GM21825 (cell line): ENCODE measurements at regions not wholly inside any gene's neighbourhood (a gene's known extent, or its start where the extent isn't known, plus 50 kb on each side); places are given as distances from the start of the nearest gene placed in this dataset.

Experiments
- ATAC-seq: cut with Tn5 transposase; IDR thresholded peaks from one replicate; pipeline ENCODE4 v1.9.1; 2021; ENCODE audit warnings: mild to moderate bottlenecking, moderate library complexity; ENCODE audit not compliant: unreplicated experiment

DNA sequence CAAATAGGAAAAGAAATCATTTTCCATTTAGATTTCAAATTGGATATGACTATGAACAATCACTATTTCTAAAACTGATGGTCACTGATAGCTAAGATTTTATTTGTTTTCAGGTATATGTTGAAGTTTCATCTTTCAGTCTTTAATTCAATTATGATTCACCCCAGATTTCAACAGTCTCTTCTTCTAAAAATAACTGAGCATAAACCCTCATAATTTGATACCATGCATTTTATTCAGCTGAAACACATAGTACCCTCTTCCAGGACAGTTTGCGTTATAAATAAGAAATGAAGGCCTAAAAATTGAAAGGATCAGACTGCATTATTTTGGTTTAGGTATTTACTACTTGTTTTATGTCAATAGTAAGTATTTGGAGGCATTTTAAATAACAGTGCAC, 428.5 kb upstream of the NBEA start:
- no peak for ATAC-seq

DNA sequence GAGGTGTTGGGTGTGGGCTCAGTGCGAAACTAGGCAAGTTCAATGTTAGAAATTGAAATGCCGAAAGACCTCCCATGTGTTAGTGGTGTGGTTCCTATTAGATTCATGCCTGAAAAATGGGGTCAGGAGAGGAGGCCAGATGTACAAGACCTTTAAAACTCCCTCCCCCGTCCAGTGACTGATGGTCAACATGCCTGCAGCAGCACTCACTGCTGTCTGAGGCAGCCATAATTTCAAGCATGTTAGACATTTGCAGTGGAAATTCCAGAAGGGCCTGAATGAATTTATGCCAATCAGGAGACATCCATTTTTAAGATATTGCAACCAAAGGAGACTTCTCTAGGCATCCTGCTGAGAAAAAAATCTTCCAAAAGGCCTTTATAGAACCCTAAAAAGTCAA, 426.9 kb upstream of the NBEA start:
- no peak for ATAC-seq

DNA sequence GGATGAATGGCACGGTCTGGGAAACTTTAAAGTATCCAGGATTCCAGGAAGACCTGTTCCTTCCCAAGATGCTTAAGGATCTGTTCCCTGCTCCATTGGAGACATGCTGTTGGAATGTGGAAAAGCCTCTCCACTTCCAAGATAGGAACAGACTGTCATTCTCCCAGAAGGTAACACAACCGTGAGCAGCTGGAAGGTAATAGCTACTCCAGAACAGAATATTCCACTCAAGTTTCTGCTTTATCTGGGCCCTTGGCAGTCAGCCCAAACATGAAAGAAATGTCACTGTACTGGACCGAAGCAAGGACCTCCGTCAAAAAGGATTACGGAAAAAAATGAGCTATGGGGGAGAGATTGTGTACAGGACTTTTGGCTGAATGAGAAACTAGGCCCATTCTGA, 420.9 kb upstream of the NBEA start:
- ATAC-seq = no peak

DNA sequence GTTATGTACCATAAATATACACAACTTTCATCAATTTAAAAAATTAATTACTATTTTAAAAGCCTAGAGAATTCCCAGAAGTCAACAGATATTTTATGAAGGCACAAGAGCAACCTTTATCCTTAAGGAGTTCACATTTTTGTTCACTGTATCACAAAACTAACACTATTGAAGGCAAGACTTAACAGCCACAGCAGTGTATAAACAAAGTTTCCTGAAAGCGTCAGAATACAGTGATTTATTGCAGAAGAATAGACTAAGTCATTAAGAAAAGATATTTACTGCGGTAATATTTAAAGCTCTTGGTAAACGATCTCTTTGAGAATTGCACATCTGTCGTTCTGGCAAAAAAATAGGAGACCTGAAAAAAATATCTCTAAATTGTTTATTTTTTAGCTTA, 419.3 kb upstream of the NBEA start:
- no peak for ATAC-seq

DNA sequence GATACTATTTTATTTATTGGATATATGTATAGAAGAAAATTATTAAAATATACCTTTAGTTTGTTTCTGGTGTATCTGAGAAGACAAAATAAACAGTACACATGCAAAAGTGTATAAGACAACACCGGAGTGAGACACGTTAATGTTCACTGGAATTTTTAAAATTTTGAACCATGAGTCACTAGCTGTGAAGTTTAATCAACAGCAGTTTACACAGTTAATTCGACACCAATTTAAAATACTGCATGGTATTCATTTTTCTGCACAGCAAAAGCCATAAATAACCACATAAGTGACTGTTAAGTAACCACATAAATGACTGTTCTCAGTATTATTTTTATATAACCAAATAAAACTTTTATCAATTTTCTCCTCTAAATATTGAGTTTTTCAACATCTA, 418.7 kb upstream of the NBEA start:
- no peak for ATAC-seq

DNA sequence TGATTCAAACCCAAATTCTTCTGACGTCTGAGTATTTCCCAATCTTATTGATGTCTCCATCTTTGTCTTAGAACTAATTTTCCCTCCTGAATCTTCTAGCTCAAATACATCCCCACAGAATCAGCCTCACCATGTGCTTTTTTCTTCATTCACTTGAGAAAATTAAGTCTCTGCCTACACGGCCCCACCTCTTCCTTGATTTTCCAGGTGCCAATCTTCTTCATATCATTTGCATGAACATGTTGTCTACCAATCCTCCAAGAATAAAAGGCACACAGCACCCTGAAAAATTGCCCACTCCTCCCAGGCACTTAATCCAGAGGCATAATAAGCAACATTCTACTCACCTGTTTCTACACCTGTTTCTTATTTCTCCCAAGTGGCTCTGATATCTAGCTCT, 408.1 kb upstream of the NBEA start:
- no peak for ATAC-seq

DNA sequence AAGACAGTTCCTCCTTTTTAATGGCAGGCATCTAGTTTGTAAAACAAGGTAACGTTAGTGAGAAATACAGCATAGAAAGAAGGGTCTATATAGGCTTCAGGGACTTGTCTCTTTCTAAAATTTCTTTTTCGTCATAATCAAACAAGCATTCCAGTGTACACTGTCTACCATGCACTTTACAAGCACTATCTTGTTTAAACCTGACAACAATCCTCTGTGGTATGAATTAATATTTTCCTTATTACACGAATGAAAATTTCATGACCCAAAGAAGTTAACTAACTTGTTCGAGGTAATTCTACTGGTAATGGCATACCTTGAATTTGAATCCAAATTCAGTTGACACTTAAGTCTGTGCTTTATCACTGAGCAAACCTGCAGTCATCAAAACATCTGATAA, 399.7 kb upstream of the NBEA start:
- ATAC-seq = no peak

DNA sequence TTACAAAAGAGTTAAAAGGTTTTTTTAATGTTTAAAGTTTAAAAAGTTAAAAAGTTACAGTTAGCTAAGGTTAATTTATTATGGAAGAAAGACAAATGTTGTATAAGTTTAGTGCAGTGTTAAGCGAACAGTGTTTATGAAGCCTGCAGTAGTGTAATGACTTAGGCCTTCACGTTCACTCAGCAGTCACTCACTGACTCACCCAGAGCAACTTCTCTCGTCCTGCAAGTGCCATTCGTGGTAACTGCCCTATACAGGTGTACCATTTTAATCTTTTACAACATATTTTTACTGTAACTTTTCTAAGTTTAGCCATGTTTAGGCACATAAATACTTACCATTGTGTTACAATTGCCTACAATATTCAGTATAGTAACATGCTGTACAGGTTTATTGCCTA, 398.2 kb upstream of the NBEA start:
- ATAC-seq = no peak

DNA sequence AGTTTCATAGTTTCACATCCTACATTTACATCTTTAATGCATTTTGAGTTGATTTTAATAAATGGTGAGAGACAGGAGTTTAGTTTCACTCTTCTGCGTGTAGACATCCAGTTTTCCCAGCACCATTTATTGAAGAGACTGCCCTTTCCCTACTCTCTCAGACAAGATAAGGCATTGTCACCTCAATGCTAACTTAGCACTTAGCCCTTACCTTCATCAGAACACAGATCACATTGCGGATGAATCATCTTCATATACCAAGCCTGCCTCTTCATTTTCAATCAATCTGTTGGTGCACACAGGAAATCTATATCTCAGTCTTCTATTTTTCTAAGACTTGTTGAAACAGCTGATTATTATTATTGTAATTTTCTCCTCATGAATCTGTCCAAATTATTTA, 396.6 kb upstream of the NBEA start:
- no peak for ATAC-seq

DNA sequence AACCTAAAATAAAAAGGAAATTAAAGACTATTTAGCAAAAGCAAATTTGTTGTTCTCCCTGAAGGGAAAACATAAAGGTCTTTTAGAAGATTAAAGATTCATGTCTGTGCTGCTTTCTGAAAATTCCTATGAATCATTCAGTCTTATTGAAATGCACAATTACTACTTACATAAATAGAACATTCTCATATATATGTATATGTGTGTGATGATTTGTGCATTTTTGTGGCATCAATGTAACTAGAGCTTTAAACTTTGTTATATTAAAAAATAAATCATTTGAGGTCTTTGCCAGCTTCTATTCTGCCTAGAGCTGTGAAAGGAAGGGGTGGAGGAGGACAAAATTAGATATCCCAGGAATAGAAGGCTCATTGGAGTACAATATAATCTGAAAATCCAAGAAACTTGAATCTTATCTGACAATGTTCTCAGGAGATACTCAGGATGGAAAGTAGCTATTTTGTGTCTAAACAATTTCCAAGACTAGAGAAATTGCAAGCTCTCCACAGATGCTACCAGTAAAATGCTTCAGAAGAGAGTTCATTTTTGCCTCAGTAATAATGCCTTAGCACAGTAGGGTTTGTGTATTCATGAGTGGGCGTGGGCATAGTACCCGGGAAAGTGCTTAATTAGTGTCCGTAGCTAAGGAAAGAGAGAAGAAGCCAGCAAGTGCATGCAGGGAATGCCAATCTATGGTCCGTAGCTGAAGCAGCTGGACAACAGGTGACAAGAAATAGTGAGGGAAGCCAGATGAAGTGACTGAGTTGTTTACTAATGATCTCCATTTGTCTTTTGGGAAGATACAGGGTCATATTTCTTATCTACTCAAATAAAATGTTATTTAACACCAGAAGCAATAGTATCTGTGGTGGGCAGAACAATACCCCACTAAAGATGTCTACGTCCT, 395.5 kb upstream of the NBEA start:
- ATAC-seq = no peak

DNA sequence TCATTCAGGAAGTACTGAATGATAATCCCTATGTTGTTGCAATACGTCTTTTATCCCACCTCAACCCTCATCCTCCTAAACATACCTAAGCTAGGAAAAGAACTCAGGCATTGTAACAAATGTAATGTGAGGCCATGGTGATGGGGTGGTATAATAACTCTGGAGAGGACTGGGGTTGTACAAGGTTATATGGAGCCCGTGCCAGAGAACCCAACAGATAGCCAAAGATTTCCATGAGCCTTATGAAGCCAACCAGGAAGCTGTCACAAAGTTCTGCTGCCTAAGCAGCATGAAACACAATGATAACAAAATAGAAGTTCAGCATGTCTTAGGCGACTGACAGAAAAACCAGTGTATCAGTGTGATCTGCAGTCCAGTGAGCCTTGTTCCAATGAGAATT, 394.1 kb upstream of the NBEA start:
- no peak for ATAC-seq

DNA sequence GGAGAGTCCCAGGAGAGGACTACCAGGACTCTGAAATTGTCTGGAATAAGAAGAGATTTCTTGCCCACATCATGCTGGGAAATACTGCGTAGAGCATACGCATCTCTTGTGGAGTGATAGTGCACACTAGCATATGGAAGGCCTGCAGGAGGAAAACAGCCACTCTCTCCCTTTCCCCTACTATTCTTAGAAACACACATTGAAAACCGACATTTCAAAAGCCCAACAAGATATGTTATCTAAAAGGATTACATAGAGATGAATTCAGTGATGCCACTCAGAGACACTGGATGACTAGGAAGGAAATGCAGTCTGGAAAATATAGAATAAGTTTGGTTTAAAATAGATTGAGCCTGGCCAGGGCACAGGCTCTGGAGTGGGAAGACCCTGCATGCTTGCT, 388.7 kb upstream of the NBEA start:
- no peak for ATAC-seq

DNA sequence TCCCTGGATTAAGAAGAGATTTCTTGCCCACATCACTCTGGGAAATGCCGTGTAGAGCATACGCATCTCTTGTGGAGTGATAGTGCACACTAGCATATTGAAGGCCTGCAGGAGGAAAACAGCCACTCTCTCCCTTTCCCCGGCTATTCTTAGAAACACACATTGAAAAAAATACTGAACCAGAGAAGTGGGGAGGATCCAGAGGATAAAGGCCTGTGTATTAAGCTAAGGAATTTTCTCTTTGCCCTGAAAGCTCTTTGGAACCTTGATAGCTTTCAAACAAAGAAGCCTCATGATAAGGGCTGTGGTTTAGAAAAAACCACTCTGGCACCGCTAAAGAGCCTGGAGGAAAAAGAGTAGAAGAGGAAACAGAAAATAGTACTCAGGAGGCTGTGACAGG, 386.1 kb upstream of the NBEA start:
- no peak for ATAC-seq

DNA sequence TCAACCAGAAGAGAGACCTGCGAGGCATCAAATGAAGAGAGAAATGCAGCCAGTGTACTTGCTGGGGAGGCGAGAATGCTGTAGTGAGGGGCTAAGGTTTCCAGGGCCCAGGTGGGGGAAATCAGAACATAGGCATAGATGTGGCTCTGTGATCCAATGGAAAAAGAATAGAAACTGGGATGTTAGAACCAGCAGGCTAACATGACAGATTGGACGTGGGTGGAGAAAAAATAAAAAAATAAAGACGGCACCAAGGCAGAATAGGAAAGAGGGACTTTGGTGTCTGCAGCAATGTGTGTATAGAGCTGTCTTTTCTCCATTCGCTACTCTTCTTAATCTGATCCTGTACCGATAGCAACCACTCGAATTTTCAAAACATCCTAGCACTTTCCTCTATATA, 381.0 kb upstream of the NBEA start:
- no peak for ATAC-seq

DNA sequence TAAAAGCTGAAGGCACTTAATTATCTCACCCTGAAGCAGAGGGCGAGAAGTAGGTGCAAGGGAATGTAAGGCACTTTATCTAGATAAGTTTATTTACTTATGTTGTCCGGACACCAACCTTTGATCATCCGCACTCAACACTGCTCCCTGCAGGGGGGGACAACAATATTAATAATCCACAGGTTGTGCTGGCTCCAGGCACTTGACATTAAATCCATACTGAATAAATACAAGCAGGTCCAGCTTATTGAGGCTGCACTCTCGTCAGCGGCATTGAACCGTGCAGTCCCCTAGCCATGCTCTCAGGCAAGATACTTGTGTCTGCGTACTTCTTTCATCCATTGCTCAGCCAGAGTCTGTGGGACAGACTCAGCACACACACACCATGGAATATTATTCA, 374.5 kb upstream of the NBEA start:
- no peak for ATAC-seq

DNA sequence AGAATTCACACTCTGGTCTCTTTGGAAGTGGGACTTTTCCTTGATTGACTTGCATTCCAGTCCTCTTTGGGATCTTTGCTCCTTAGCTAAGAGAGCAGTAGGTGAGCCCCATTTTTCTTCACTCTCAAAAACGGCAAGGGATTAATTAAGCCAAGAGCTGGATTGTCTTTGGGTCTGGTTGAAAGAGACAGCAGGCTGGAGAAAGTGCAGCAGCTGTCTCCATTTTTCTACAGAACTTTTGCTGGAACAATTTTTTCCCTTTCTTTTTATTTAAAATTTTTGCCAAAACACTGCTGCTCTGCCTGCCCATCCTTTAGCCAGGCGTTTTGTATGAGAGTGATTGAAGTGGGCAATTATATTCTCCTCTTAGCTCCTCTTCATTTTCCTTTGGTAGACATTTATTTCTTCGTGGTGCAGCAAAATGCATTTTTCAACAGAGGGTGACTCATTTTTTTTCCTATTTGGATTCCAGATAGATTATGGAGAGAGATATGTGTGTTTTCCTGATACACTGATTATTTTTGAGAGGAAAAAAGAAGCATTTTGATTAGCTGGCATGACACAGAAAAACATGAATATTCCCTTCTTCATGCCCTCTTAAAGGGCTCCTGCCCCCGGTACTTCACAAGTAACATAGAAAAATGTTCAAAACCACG, 371.2 kb upstream of the NBEA start:
- no peak for ATAC-seq

DNA sequence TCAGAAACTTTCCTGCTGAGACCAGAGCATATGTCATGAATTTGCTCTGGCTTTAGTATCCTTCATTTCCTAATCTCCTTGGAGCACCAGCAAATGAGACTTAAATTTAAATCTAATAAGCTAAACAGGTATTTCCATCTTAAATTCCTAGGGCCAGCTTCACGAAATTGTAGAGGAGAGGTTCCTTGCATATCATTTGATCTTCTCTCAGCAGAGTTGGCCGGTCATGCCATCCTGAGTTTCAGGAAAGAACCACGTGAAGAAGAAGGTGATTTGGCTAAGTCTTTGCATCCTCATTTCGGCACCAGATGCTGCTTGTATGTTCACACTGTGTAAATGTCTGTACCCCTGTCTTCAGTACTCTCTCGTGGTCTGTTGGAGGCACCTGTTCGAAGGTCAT, 370.4 kb upstream of the NBEA start:
- ATAC-seq = no peak

DNA sequence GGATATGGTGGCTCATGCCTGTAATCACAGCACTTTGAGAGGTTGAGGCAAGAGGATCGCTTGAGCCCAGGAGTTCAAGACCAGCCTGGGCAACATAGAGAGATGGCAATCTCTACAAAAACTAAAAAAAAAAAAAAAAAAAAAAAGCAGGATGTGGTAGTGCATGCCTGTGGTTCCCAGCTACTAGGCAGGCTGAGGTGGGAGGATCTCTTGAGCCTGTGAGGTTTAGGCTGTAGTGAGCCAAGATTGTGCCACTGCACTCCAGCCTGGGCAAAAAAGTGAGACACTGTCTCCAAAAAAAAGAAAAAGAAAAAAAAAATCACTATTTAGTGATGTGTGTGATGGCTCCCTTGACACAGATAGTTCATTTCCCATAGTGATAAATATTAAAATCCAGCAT, 365.0 kb upstream of the NBEA start:
- no peak for ATAC-seq

DNA sequence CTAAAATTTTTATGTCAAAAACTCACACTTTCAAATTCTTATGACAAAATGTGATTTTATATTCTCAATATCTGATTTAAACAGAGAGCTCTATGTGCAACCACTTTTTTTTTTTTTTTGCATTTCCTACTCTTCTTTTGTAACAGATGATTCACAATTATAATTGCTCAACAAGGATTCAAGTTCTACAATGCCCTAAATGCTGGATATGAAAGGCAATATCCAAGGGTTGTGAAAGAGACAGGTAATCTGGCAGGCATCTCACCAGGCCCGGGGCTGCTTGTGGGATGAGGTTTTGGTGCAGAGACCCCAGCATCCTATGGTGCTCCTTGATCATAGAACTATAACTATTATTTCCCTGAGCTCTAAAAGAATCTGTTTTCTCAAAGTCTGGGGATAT, 363.6 kb upstream of the NBEA start:
- no peak for ATAC-seq

DNA sequence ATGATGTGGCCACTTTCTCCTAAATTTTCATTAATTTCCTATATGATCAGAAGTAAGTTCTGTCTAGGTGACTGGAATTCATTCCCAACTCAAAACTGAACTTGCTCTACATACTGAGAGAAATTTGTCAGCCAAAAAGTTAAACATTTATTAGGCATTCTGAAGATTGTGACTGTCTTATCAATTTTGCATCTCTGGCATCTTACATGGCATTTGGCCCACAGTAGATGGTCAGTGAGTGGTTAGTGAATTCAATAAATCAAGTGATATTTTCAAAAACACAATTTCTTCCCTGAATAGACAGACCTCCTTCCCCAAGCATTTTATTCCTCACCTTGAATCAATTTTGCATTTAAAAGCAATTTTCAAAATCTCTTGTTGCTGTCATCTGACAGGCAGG, 363.2 kb upstream of the NBEA start:
- no peak for ATAC-seq

DNA sequence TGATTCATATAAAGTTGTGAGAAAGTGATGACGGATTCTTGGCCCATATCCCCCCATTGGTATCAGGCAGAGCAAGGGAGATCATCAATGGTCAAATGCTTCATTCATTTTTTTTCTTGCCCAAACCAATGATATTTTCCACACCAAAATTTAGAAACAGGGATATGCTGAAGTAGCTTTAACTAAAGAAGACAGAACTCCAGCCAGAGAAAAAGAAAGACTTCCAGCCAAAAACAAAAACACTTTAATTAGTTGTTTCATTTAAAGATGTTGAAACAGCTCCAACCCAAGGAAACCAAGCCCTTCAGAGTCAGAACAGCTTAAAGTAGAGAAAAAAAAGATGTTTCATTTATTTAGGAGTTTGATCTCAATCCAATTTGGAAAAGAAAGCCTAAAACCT, 358.9 kb upstream of the NBEA start:
- ATAC-seq = no peak

DNA sequence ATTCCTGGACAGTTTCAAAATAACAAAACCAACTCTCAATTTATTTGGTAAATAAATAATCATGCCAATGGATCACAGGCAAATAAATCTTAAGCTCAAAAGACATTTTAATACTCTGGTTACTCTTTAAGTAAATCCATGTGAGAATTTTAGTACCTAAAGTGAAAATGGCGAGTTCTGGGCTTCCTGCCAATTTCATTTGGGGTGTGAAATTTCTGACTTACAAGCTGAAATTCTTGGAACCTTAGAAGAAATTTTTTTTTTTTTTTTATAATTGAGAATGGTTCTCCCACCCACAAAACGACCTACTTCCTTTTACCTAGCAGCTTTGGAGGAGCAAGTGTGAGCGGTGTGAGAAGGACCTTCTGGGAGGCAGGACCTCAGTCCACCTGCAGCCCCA, 354.5 kb upstream of the NBEA start:
- ATAC-seq = no peak

DNA sequence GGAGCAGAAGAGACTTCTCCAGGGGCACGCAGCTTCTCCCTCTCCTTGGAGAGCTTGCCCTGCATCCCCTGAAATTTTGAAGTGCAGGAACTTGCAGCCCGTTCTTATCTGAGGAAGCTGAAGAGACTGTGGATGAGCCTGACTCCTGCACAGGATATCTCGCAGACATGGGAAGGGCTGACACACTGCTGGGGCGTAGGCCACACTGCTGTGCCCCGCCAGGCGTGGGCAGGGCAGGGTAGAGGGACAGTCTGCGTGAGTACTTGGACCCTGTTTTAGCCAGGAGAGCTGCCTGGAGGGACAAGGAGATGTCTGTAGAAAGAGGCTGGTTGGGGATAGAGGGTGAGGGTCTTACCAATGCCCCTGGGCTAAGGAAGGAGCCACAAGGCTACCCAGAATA, 353.7 kb upstream of the NBEA start:
- ATAC-seq = no peak
